Stomach (tissue), 8 donors: ENCODE measurements at regions not wholly inside any gene's neighbourhood (a gene's known extent, or its start where the extent isn't known, plus 50 kb on each side); places are given as distances from the start of the nearest gene placed in this dataset.

ENCODE experiments used
- DNase-seq, 2 donors: peaks; one replicate each; pipeline versions ENCODE4 v3.0.0 to v3.0.0-alpha.2; 2013 to 2019
- H3K27ac ChIP-seq, 5 donors: fragments of 200-600 bp in 4 of 5; sonication (generic) in 4 of 5; one replicate each; pipeline ENCODE4 v1.5.1; 2013 to 2019; ENCODE audit warnings: mild to moderate bottlenecking in 1 of 5, moderate library complexity in 1 of 5
- H3K27me3 ChIP-seq, 3 donors: fragments of 200-600 bp; sonication (generic); one replicate each; pipeline ENCODE4 v1.5.1; 2017 to 2019; ENCODE audit warnings: mixed run types in 1 of 3
- H3K36me3 ChIP-seq, 4 donors: fragments of 200-600 bp; sonication (generic); 1 replicate in 3 of 4; 2 replicates in 1 of 4; pipeline ENCODE4 v1.5.1; 2016 to 2019
- H3K4me1 ChIP-seq, 4 donors: fragments of 200-600 bp; sonication (generic); one replicate each; pipeline ENCODE4 v1.5.1; 2016 to 2019
- H3K4me3 ChIP-seq, 4 donors: fragments of 200-600 bp; sonication (generic) in 3 of 4; one replicate each; pipeline ENCODE4 v1.5.1; 2016 to 2019; ENCODE audit warnings: mild to moderate bottlenecking in 1 of 4
- H3K9me3 ChIP-seq, 4 donors: fragments of 200-600 bp; sonication (generic); one replicate each; pipeline ENCODE4 v1.5.1; 2016 to 2019
- EP300 ChIP-seq: sonication (generic); formaldehyde crosslinking; IDR thresholded peaks from one replicate; pipeline ENCODE4 v1.6.1; 2017; ENCODE audit warnings: antibody characterized with exemption
- POLR2A ChIP-seq, 4 donors: fragments of 450-650 bp; IDR thresholded peaks; one replicate each; pipeline ENCODE4 v1.6.1; 2016; ENCODE audit warnings: antibody characterized with exemption in 4 of 4, control low read depth in 2 of 4, mild to moderate bottlenecking in 1 of 4, moderate library complexity in 1 of 4
- POLR2AphosphoS5 ChIP-seq, 3 donors: sonication (generic); formaldehyde crosslinking; IDR thresholded peaks; one replicate each; pipeline ENCODE4 v1.6.1; 2016; ENCODE audit warnings: antibody characterized with exemption in 3 of 3
- WGBS, 5 donors: extraction: QIAGEN DNeasy Blood & Tissue Kit in 3 of 5; methylation state at CpG; one replicate each; pipeline versions ENCODE4 v1.1.5 to v1.1.7; 2013 to 2018; 5-methylcytosine and 5-hydroxymethylcytosine counted together
- intact Hi-C: fragments of 100-400 bp; cut with DNase I; formaldehyde crosslinking; loops from one replicate; pipeline ENCODE4 v1.15.1; 2023; ENCODE audit warnings: low total_unique reads
- TF ChIP-seq, protein P1 (sequence below), 7 experiments: fragments of 450-650 bp in 4 of 7; fragments of 200-600 bp in 3 of 7; sonication (generic) in 3 of 7; IDR thresholded peaks; one replicate each; pipeline ENCODE4 v1.5.1; 2016 to 2019; ENCODE audit warnings: antibody characterized with exemption in 7 of 7, control low read depth in 2 of 7, mild to moderate bottlenecking in 1 of 7
- donor health status: healthy with polysubstance abuse.
- donor health status: Bipolar disorder and iron deficiency.
- donor health status: healthy.

DNA sequence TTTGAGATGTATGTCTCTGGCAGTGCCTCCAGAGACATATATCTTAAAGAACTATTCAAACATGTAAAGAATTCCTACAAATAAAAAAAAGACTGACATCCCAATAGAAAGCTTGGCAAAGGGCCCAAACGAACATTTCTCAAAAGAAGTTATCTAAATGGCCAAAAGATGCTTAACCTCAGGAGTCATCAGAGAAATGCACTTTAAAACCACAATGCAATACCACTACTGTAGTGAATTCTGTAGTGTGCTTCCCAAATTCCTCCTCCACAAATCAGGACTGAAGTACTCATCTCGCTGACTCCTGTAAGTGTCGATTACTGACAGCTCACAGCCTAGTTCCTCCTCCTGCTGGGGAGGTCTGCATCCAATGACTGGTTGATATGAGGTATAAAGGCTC, 129.0 kb upstream of the MAMLD1 start:
- DNase-seq, result no peak
- 52 to 93% (median 80%) methylated on average over 3 of the region's 3 CpGs for WGBS, 5 donors
- Histone ChIP-seq H3K36me3 (no peaks in the 10 kb centered on the region), H3K4me3 (no peak overlapping the region), H3K4me1 (no peaks in the 10 kb centered on the region), H3K9me3 (no peaks in the 10 kb centered on the region), H3K27me3 (no peaks in the 10 kb centered on the region), H3K27ac (no peak overlapping the region)
- TF ChIP-seq POLR2AphosphoS5 (IDR thresholded peaks at IDR 0.05), result no peak
- TF ChIP-seq, protein P1, sequence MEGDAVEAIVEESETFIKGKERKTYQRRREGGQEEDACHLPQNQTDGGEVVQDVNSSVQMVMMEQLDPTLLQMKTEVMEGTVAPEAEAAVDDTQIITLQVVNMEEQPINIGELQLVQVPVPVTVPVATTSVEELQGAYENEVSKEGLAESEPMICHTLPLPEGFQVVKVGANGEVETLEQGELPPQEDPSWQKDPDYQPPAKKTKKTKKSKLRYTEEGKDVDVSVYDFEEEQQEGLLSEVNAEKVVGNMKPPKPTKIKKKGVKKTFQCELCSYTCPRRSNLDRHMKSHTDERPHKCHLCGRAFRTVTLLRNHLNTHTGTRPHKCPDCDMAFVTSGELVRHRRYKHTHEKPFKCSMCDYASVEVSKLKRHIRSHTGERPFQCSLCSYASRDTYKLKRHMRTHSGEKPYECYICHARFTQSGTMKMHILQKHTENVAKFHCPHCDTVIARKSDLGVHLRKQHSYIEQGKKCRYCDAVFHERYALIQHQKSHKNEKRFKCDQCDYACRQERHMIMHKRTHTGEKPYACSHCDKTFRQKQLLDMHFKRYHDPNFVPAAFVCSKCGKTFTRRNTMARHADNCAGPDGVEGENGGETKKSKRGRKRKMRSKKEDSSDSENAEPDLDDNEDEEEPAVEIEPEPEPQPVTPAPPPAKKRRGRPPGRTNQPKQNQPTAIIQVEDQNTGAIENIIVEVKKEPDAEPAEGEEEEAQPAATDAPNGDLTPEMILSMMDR (IDR thresholded peaks at IDR 0.05), result no peak
- TF ChIP-seq EP300, result no peak
- TF ChIP-seq POLR2A (IDR thresholded peaks at IDR 0.05), result no peak
- intact Hi-C loops, result no loop called here

DNA sequence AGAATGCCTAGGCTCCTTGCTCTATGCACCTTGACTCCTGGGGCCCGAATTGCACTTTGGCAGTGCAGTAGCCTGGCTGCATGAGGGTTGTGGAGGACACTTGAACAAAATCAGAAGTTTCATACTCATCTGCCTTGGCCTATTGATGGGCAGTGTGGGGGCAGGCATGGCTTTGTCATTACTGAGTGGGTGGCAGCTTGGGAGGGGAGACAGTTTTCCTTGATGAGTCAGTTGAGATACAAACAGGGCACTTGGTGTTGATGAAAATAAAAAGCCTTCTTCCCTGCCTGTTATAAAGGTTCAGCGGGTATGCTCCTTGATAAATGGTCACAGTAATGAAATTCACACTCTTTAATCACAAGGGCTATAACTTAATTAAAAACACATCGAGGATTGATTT, 126.8 kb upstream of the MAMLD1 start:
- 61 to 92% (median 86%) methylated on average over 3 of the region's 3 CpGs for whole genome bisulfite sequencing, 5 donors
- Histone ChIP-seq H3K9me3 (no peaks in the 10 kb centered on the region), H3K27me3 (no peaks in the 10 kb centered on the region), H3K36me3 (no peaks in the 10 kb centered on the region), H3K27ac (no peak overlapping the region), H3K4me3 (no peak overlapping the region), H3K4me1 (no peaks in the 10 kb centered on the region)
- intact Hi-C loops, result no loop called here
- no peak for DNase-seq
- TF ChIP-seq, protein P1 (IDR thresholded peaks at IDR 0.05), result no peak

DNA sequence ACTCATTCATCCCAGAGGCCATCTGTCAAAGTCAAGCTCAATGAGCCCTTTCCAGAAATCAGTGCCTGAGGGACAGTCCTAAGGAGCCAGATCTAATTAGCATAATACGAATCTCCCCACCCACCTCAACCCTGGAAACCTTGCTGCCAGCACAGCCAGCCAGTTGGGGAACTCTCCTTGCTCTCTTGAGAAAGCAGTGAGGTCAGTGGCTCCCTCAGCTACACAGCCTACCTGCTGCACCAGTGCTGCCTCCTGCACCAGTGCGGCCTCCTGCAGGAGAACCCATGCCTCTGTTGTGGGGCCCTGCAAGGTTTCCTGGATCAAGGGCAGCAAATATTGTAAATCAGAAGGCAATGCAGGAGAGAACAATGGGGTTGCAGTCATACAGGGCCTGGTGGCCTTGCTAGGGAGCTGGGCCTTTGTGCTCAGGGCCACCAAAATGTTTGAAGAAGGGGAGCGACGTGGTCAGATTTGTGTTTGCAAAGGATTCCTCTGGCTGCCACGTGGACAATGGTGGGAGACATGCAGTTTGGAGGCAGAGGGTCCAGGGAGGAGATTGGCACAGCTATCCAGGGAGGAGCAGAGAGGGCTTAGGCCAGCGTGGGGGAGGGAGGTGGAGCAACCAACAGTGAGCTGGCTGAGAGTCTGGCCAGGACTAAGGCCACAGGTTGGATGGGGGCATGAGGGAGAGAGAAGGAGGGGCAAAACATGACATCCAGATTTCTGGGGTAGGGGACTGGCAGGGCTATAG, 124.3 kb upstream of the MAMLD1 start:
- H3K4me3 ChIP-seq, result no peak overlapping the region
- 54 to 65% (median 60%) methylated on average over 6 of the region's 6 CpGs for WGBS, 5 donors
- H3K27me3 ChIP-seq, result no peaks in the 10 kb centered on the region
- no peaks in the 10 kb centered on the region for H3K36me3 ChIP-seq
- TF ChIP-seq POLR2A (IDR thresholded peaks at IDR 0.05) (no peak), EP300 (no peak), POLR2AphosphoS5 (IDR thresholded peaks at IDR 0.05) (no peak)
- TF ChIP-seq, protein P1 (IDR thresholded peaks at IDR 0.05), result no peak
- DNase-seq, result no peak
- intact Hi-C loops, result no loop called here
- no peak overlapping the region for H3K27ac ChIP-seq
- H3K4me1 ChIP-seq, result no peaks in the 10 kb centered on the region
- no peaks in the 10 kb centered on the region for H3K9me3 ChIP-seq

DNA sequence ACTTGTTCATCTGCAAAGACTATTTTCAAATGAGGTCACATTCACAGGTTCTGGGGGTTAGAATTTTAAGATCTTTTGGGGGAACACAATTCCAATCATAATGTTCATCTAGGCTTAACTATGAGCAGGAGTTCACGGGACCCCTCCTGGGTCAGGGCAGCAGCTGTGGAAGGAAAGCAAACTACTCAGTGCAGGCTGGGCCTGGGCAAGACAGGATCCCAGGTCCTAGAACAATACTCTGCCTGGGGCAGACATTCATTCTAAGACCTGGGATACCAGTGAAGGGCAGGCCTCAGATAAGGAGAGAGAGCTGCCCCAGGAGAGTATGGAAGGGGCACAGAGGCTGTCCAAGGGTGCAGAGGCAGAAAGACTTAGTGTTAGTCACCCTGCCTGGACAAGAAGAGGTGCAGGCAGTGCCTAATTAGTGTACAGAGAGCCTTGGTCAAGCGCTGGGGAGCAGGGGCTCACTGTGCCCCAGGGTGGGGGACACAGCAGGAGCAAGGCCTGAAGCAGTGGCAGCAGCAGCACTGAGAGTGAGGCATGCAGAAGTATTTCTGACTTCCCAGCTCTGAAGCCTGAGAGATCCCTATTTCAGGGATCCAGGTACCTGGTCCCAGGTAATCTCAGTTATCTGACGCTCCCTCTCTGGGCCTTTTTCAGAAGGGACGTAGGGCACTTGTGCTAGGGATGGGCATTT, 123.0 kb upstream of the MAMLD1 start:
- DNase-seq, result no peak
- peaks cover 0 to under 1% (median 0%) of the 10 kb centered on the region in 4 donors for H3K9me3 ChIP-seq
- no peak overlapping the region for H3K27ac ChIP-seq
- WGBS, 5 donors, result 70 to 98% (median 85%) methylated on average over 4 of the region's 4 CpGs
- intact Hi-C loops, result no loop called here
- no peak for TF ChIP-seq POLR2AphosphoS5 (IDR thresholded peaks at IDR 0.05)
- TF ChIP-seq EP300, result no peak
- no peaks in the 10 kb centered on the region for H3K4me1 ChIP-seq
- H3K36me3 ChIP-seq, result no peaks in the 10 kb centered on the region
- H3K4me3 ChIP-seq, result no peak overlapping the region
- no peaks in the 10 kb centered on the region for H3K27me3 ChIP-seq

DNA sequence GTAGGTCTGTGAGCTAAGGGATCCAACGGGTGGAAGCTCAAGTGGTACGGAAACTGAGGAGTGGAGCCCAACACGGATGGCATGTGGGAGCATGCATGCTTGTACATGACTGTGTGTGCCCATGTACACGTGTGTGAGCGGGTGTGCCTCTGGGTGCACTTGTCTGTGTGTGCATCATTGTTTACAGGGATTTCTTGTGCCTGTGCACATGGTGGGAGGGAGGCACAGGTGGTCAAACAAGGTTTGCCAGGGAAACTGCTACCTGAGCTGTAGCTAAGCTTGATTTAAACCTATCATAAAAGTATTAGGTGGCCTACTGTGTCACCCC, 122.5 kb upstream of the MAMLD1 start:
- Histone ChIP-seq H3K36me3 (no peaks in the 10 kb centered on the region), H3K4me3 (no peak overlapping the region), H3K9me3 (peaks cover 0 to 3% (median 0%) of the 10 kb centered on the region in 4 donors), H3K27me3 (no peaks in the 10 kb centered on the region), H3K4me1 (no peaks in the 10 kb centered on the region), H3K27ac (no peak overlapping the region)
- no peak for DNase-seq
- TF ChIP-seq, protein P1 (IDR thresholded peaks at IDR 0.05), result no peak
- 67 to 100% (median 87%) methylated on average over 3 to 5 of the region's 5 CpGs for WGBS, 5 donors
- intact Hi-C loops, result no loop called here
